ENCODE measurements at regions not wholly inside any gene's neighbourhood (a gene's known extent, or its start where the extent isn't known, plus 50 kb on each side); places are given as distances from the start of the nearest gene placed in this dataset.
"Not testable (repeated sequence)": the region's sequence is repeated elsewhere in the genome, so short reads cannot be mapped to it uniquely, and the experiment has no call there.

GRCh38 chr3:109648027-109648426, 310.7 kb upstream of the DPPA4 start:
- DNase-seq (ENCODE audit: low read depth in 1 of 2, low spot score in 1 of 2): no peak

- no peak for DNase-seq (ENCODE audit: low read depth in 1 of 2, low spot score in 1 of 2)
Measured at GRCh38 chr3:109656225-109656624, 318.9 kb upstream of the DPPA4 start.

GRCh38 chr3:109678600-109678999, 341.3 kb upstream of the DPPA4 start:
- no peak for DNase-seq (ENCODE audit: low read depth in 1 of 2, low spot score in 1 of 2)

GRCh38 chr3:109679664-109680063, 342.3 kb upstream of the DPPA4 start:
- DNase-seq (ENCODE audit: low read depth in 1 of 2, low spot score in 1 of 2): no peak

GRCh38 chr3:109683746-109684145, 346.4 kb upstream of the DPPA4 start:
- no peak for DNase-seq (ENCODE audit: low read depth in 1 of 2, low spot score in 1 of 2)

GRCh38 chr3:109685084-109686079, 348.0 kb upstream of the DPPA4 start:
- no peak for DNase-seq (ENCODE audit: low read depth in 1 of 2, low spot score in 1 of 2)

- no peak for DNase-seq (ENCODE audit: low read depth in 1 of 2, low spot score in 1 of 2)
Measured at GRCh38 chr3:109687626-109688025, 350.3 kb upstream of the DPPA4 start.

GRCh38 chr3:109696932-109697331, 359.6 kb upstream of the DPPA4 start:
- DNase-seq (ENCODE audit: low read depth in 1 of 2, low spot score in 1 of 2): no peak

GRCh38 chr3:109702252-109702651, 364.9 kb upstream of the DPPA4 start:
- DNase-seq (ENCODE audit: low read depth in 1 of 2, low spot score in 1 of 2): no peak

- no peak for DNase-seq (ENCODE audit: low read depth in 1 of 2, low spot score in 1 of 2)
Measured at GRCh38 chr3:109702976-109703375, 365.6 kb upstream of the DPPA4 start.

GRCh38 chr3:109705133-109705532, 367.8 kb upstream of the DPPA4 start:
- not testable (repeated sequence) for DNase-seq (ENCODE audit: low read depth in 1 of 2, low spot score in 1 of 2)

GRCh38 chr3:109707617-109708016, 370.3 kb upstream of the DPPA4 start:
- DNase-seq (ENCODE audit: low read depth in 1 of 2, low spot score in 1 of 2): no peak

- no peak for DNase-seq (ENCODE audit: low read depth in 1 of 2, low spot score in 1 of 2)
Measured at GRCh38 chr3:109713288-109713687, 375.9 kb upstream of the DPPA4 start.

GRCh38 chr3:109715707-109716106, 378.4 kb upstream of the DPPA4 start:
- no peak for DNase-seq (ENCODE audit: low read depth in 1 of 2, low spot score in 1 of 2)

- no peak for DNase-seq (ENCODE audit: low read depth in 1 of 2, low spot score in 1 of 2)
Measured at GRCh38 chr3:109718850-109719249, 381.5 kb upstream of the DPPA4 start.

GRCh38 chr3:109728861-109729494, 391.6 kb upstream of the DPPA4 start:
- no peak for DNase-seq (ENCODE audit: low read depth in 1 of 2, low spot score in 1 of 2)

- DNase-seq (ENCODE audit: low read depth in 1 of 2, low spot score in 1 of 2): peak in 1 of 2 donors; percentile 59
Measured at GRCh38 chr3:109731639-109732473, 394.5 kb upstream of the DPPA4 start.

- DNase-seq (ENCODE audit: low read depth in 1 of 2, low spot score in 1 of 2): no peak
Measured at GRCh38 chr3:109743981-109744380, 406.6 kb upstream of the DPPA4 start.

GRCh38 chr3:109772520-109772919, 435.2 kb upstream of the DPPA4 start:
- DNase-seq (ENCODE audit: low read depth in 1 of 2, low spot score in 1 of 2): no peak

- DNase-seq (ENCODE audit: low read depth in 1 of 2, low spot score in 1 of 2): no peak
Measured at GRCh38 chr3:109774108-109774507, 436.8 kb upstream of the DPPA4 start.

GRCh38 chr3:109784285-109784684, 446.9 kb upstream of the DPPA4 start:
- no peak for DNase-seq (ENCODE audit: low read depth in 1 of 2, low spot score in 1 of 2)

Measured in activated CD4-positive, alpha-beta T cell treated with anti-CD3 and anti-CD28 coated beads, Interleukin-2, amount 50 U/mL, for 24 hours (primary cell).